NCI-H2227 treated with DMSO at 0.1 percent for 48 hours (cell line): ENCODE measurements at regions not wholly inside any gene's neighbourhood (a gene's known extent, or its start where the extent isn't known, plus 50 kb on each side); places are given as distances from the start of the nearest gene placed in this dataset.
"Not testable (repeated sequence)": the region's sequence is repeated elsewhere in the genome, so short reads cannot be mapped to it uniquely, and the experiment has no call there.

Experiments
- DNase-seq: peaks from one replicate; lab custom pipeline; 2025; lab: John Stamatoyannopoulos, UW

- DNase-seq = not testable (repeated sequence)
Observed at GRCh38 chr16:18152832-18153231, 183.7 kb downstream of the NPIPA8 start.

DNA sequence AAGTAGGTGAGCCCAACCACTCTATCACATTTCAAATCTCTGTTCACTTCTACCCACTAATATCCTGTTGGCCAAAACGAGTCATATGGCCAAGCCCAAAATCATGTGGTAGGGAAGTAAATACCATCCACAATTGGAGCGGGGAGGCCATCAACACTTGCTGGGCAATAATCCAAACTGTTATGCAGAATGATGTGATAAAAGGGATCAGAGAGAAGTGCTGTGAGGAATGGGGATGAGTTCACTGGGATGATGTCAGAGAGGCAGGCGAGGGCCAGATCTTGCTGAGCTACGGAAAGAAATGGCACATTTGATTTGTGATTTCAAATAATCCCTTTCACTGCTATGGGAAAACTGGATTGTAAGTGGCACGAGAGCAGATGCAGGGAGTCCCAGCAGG is 188.4 kb downstream of the NPIPA8 start:
- not testable (repeated sequence) for DNase-seq

DNA sequence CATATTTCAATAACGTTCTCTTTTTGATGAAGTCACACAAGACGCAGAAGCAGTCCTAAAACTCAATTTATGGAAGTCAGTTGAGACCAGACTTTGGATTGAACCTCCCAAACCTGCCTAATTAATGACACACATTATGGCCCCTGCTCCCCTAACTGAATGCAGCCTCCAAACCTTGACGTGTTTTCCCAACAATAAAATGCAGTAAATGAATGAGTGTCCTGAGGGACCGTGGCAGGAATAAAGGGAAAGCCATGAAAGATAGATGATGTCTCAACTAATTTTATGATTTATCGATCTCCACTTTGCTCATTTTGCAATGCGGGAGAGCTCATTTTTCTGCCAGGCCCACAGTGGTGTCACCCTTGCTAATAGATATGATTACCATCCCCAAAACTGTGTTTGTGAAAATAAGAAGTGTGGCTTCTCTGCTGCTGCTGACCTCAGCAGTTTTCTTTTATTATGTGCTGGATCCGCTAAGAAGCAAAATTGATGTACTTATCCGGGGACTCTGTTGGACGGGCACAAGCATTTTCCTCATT is 189.9 kb downstream of the NPIPA8 start:
- not testable (repeated sequence) for DNase-seq

DNA sequence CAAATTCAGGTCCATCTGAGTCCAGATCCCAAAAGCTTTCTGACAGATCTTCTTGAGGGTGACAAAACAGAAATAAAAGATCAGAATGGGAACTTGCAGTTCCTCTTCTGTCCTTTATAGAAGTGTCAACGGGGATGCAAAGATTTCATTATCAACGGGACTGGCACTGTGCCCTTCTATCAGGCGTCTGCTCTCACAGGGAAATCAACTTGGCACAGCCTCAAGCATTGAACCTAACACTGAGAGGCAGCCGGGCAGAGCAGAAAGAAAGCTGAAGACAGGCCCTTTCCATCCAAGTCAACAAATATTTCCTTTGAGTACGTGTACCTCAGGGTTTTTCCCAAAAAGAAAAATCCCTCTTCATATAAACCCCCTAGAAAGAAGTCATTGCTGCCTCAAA is 194.5 kb downstream of the NPIPA8 start:
- DNase-seq = not testable (repeated sequence)

DNA sequence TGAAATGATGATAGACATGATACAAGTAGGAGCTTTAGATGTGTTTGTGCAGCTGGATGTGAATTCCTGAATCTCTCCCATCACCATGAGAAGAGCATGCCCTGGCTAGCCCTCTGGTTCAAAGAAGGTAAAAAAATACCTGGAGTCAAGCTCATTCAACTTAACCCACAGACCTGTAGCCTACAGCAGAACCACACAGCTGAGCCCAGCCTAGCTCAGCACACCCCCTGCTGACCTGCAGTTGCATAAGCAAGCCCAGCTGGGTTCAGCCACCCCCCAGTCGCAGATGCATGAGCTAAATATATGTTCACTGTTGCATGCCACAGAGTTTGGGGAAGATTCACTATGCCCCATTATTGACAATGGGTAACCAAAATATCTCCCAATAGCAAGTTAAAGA is 200.2 kb downstream of the NPIPA8 start:
- not testable (repeated sequence) for DNase-seq

- DNase-seq = not testable (repeated sequence)
Observed at GRCh38 chr16:18135024-18135423, 201.5 kb downstream of the NPIPA8 start.

- DNase-seq = not testable (repeated sequence)
Observed at GRCh38 chr16:18131587-18131986, 204.9 kb downstream of the NPIPA8 start.

DNA sequence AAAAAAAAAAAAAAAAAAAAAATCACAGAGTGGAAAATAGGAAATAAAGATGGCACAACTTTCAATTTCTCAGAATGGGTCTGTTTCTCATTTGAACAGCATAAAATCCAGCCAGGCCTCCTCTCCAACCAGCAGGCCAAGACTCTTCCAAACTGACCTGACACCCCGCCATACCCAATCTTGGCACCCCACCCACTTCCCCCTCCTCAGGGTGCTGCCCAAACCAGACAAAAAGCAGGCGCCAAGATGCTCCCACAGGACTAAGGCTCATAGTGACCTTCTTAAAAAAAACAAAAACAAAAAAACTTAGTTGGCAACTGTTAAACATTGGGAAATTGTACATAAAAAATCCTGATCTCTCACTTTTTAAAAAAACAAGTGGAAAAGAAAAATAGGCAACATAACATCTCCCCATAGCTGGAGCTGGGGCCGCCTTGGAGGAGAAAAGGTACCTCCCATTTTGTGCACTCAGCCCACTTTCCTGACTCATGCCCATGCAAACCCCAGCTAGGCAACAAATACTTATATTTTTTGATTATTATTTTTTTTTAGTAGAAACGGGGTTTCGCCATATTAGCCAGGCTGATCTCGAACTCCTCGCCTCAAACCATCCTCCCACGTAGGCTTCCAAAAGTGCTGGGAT is 205.9 kb downstream of the NPIPA8 start:
- not testable (repeated sequence) for DNase-seq

DNA sequence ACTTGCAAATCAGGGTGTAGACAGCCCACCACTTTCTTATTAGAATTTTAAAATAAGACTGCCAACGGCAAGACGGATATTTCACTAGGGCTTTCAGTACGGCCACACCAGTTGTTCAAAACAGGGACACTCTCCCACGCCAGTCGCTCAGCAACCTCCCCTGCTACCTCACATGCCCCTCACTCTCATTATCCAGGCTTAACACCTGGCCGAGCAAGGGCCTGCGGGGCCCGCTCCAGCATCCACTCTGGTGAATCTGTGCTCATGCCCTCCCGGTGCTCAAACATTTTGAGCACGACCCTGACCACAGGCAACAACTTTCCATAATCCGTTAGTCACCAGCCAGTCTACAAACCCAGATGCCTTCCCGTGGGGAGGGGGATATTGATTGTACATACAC is 209.5 kb downstream of the NPIPA8 start:
- not testable (repeated sequence) for DNase-seq

- not testable (repeated sequence) for DNase-seq
Observed at GRCh38 chr16:18119092-18119491, 217.4 kb downstream of the NPIPA8 start.

DNA sequence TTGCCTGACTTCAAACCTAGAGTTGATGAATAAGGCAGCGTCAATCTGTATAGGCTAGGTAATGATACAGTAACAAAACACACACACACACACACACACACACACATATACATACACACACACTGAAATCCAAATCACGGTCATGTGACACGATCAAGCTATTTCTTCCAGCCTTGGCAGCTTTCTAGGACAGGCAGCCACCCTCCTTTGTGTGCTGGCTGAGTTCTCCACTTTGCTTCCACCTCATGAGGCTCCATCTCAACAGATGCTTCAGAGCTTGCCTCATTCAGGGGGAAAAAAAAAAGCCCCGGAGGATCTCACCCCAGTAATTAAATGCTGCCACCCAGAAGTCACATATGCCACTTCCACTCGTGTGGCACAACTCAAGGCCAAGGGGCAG is 217.9 kb downstream of the NPIPA8 start:
- not testable (repeated sequence) for DNase-seq

DNA sequence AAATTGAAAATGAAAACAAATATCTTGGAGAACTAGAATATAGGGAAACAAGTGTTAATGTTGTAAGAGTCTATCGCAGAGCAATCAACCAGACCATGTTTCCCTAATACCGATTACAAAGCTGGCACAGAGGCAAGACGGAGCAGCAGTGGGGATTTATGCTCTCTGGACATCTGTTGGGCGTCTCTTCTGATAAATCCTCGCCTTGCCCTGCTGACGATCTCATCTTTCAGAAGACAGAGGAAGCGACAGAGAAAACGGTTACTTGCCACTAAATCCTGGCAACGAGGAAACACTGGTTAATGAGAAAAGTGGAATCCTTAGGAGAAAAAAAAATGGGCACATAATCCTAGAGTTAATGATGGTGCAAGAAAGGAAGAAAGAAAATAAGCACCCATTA is 218.5 kb downstream of the NPIPA8 start:
- not testable (repeated sequence) for DNase-seq

GRCh38 chr16:18104412-18104811 is 232.1 kb downstream of the NPIPA8 start:
- not testable (repeated sequence) for DNase-seq

DNA sequence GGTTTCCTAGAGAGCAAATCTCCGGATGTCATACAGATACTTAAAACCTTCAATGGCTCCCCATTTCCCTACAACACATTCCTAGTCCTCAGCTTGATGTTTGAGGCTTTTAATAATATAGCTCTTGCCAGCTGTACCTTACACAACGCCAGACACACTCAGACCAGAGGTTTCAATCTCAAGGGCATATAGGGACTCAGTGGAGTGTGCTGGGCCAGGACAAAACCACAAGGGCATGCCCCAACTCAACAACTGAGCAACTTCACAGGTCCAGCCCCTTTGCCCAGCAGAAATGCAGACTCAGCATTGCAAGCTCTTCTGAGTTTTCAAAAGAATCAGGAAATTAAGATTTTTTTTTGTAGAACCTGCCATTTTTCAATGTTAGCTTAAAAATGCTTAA is 235.5 kb downstream of the NPIPA8 start:
- not testable (repeated sequence) for DNase-seq

- not testable (repeated sequence) for DNase-seq
Observed at GRCh38 chr16:18092605-18093004, 243.9 kb downstream of the NPIPA8 start.

DNA sequence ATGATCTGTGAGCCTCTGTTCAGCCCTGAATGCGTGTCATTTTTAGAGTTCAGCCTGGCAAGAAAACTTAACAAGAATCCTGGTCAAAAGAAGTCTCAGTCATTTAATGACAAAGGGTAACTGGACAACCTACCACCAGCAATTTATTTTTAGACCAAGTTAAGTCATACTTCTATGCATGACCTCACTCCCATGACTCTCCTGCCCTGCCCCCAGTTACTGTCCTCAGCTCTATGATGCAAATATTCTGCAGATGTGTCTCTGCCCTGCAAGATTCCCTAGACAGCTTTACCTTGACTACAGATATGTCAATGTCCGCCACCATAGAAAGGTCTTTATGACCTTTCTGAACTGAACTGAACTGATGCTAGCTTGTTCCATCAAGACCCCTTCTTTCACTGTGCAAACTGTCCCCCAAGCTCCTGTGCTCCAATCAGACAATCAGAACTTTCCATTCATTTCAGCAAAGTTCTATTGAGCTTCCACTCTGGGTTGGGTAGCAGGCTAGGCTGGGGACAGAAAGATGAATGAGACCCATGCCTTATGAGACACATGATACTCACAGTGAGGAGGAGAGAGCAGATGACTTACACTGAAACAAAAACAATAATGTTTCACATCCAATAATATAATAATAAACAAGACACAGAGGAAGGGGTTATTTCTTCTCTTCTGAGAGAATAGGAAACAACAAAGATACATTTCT is 255.7 kb downstream of the NPIPA8 start:
- DNase-seq = not testable (repeated sequence)

- not testable (repeated sequence) for DNase-seq
Observed at GRCh38 chr16:18077910-18078309, 258.6 kb downstream of the NPIPA8 start.

DNA sequence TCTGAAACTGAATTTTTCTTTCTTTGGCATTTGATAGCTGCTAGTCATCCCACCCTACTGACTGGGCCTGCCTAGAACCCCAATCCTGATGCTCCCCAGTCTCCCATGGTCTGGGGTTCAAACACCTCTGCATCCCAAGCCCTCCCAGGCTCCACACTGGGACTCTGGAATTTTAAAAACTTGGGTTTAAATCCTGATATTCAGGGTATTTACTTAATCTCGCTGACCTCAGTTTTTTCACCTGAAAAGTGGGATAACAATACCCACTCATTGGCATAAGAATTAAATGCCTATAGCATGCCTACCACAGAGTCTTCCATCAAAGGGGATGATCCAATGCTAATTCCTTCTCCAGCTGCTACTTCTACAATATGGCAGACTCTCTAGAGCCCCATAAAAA is 264.4 kb downstream of the NPIPA8 start:
- no peak for DNase-seq

- no peak for DNase-seq
Observed at GRCh38 chr16:18069683-18070082, 266.9 kb downstream of the NPIPA8 start.

GRCh38 chr16:18068477-18068876 is 268.1 kb downstream of the NPIPA8 start:
- DNase-seq = no peak

- DNase-seq = no peak
Observed at GRCh38 chr16:18062713-18063112, 273.8 kb downstream of the NPIPA8 start.

DNA sequence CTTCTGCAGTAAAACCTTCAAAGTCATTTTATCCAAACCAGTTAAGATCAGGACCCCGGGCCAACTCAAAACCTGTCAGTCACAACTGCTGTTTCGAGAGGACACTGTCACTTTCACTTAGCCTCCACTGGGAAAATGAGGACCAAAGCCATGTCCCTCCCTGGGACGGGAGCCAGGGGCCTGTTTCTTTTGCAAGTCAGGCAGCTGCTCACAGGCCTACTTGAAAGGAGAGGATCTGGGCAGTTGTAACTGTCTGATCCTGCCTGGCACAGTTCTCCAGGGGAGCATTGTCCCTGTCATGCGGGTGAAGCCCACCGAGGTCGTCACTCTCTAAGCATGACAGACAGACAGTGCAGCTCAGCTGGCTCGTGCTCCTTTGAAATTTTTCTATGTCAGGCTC is 276.2 kb downstream of the NPIPA8 start:
- DNase-seq = no peak

DNA sequence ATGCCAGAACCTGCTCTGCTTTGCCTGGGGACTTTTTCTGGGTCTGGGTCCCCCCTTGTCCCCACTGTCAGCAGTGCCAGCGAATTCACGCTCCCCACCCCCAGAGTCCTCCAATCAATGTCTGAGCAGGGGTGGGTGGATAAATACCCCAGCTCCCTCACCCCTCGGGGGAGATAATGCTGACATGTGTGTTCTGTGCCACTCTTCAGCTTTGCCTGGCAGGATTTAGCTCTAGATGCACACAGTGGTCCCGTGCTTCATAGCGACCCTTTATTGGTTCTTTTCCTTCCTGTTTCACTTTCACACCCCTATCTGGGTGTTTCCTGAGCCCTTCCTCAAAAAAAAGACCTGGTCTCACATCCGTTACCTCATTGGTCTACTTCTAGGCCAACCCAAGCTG is 277.0 kb downstream of the NPIPA8 start:
- DNase-seq = no peak
